ENCODE measurements at regions not wholly inside any gene's neighbourhood (a gene's known extent, or its start where the extent isn't known, plus 50 kb on each side); places are given as distances from the start of the nearest gene placed in this dataset.

GRCh38 chr22:23452231-23453010 lies 127.7 kb downstream of the IGLL1 start:
- H3K4me2 ChIP-seq (ENCODE audit: insufficient read depth in 1 of 2, low read depth in 2 of 2, low read length in 2 of 2): no peak overlapping the region
- no peaks in the 10 kb centered on the region for H4K20me1 ChIP-seq (replicated peaks in 1 of 2; ENCODE audit: control insufficient read depth in 1 of 2, insufficient read depth in 2 of 2, low read length in 2 of 2)
- H3K27ac ChIP-seq (ENCODE audit: low read depth, low read length): no peak overlapping the region
- H4K91ac ChIP-seq (replicated peaks; ENCODE audit: insufficient read length, low read length): no peak overlapping the region
- H2AK5ac ChIP-seq (ENCODE audit: low read depth, low read length): no peak overlapping the region
- H2AFZ ChIP-seq (ENCODE audit: low read length): no peak overlapping the region
- H3K79me2 ChIP-seq (ENCODE audit: control insufficient read depth in 1 of 2, insufficient read depth in 2 of 2, low read length in 2 of 2): no peaks in the 10 kb centered on the region
- no peak overlapping the region for H3K56ac ChIP-seq (replicated peaks; ENCODE audit: insufficient read length, low read depth, low read length)
- no peak overlapping the region for H2BK5ac ChIP-seq (ENCODE audit: low read depth, low read length)
- H3K23me2 ChIP-seq (ENCODE audit: low read depth, low read length): no peaks in the 10 kb centered on the region
- H3K4me3 ChIP-seq (ENCODE audit: extremely low read depth in 1 of 4, insufficient read depth in 2 of 4, low read depth in 3 of 4, low read length in 4 of 4): no peak overlapping the region
- no peak overlapping the region for H3K9ac ChIP-seq (replicated peaks in 1 of 4; ENCODE audit: extremely low read depth in 1 of 4, low read depth in 3 of 4, low read length in 3 of 4)
- H3K4me1 ChIP-seq (replicated peaks in 1 of 4; ENCODE audit: control insufficient read depth in 3 of 4, insufficient read depth in 4 of 4, low read length in 3 of 4): peaks cover 0 to under 1% (median 0%) of the 10 kb centered on the region in 4 experiments; a peak in 1 of 7 replicates
- H3K27me3 ChIP-seq (replicated peaks in 1 of 4; ENCODE audit: control insufficient read depth in 3 of 4, extremely low read depth in 1 of 4, insufficient read depth in 3 of 4, low read length in 3 of 4): no peaks in the 10 kb centered on the region
- no peaks in the 10 kb centered on the region for H3K79me1 ChIP-seq (ENCODE audit: low read depth, low read length)
- H2BK12ac ChIP-seq (ENCODE audit: low read depth, low read length): no peak overlapping the region
- no peak overlapping the region for H2BK15ac ChIP-seq (ENCODE audit: low read length)
- ChIA-PET CTCF (ENCODE audit: partially characterized antibody) (interaction anchor here (1.2 kb wide), 1 partner anchor 139 kb away, joined by 3 read pairs; no protein-coding TSS in a partner anchor), POLR2A (ENCODE audit: partially characterized antibody) (no interaction called here)
- H3K4ac ChIP-seq (replicated peaks; ENCODE audit: insufficient read length, low read depth, low read length): no peak overlapping the region
- H2BK120ac ChIP-seq (replicated peaks; ENCODE audit: low read depth, low read length): no peak overlapping the region
- no peak for FAIRE-seq
- no peaks in the 10 kb centered on the region; a peak in 1 of 4 replicates for H3K9me3 ChIP-seq (ENCODE audit: insufficient read depth in 2 of 2, low read depth in 1 of 2, low read length in 1 of 2)
- H3K18ac ChIP-seq (ENCODE audit: extremely low read depth, low read length): no peak overlapping the region
- no peaks in the 10 kb centered on the region for H3K36me3 ChIP-seq (ENCODE audit: control insufficient read depth in 2 of 4, insufficient read depth in 4 of 4, low read length in 3 of 4)
- H3K14ac ChIP-seq (ENCODE audit: insufficient read length): no peak overlapping the region
- DNase-seq (ENCODE audit: low read depth in 1 of 2, low spot score in 2 of 2): no peak
- 83% methylated on average over 19 of the region's 23 CpGs; no CpG with 5 or more reads in 1 of the 2 experiments for WGBS, 2 experiments (ENCODE audit: extremely low coverage in 1 of 2, insufficient coverage in 1 of 2, insufficient read length in 1 of 2, insufficient replicate concordance in 2 of 2, low coverage in 1 of 2, low lambda C conversion rate in 2 of 2, missing lambda C conversion rate in 1 of 2)
- no peak overlapping the region for H4K5ac ChIP-seq (ENCODE audit: insufficient read length, low read depth, low read length)
- H2BK20ac ChIP-seq (ENCODE audit: low read length): no peak overlapping the region
- H4K8ac ChIP-seq (ENCODE audit: extremely low read depth, insufficient read depth, low read length): no peak overlapping the region
- H3K23ac ChIP-seq (ENCODE audit: insufficient read length): no peak overlapping the region
- TF ChIP-seq TBP (IDR thresholded peaks at IDR 0.05; ENCODE audit: low read depth, low read length) (no peak), HDAC2 (IDR thresholded peaks at IDR 0.05; ENCODE audit: borderline replicate concordance in 1 of 2, low read depth in 2 of 2, low read length in 2 of 2) (no peak), BACH1 (IDR thresholded peaks at IDR 0.05; ENCODE audit: low read length) (no peak), TCF12 (IDR thresholded peaks at IDR 0.05; ENCODE audit: low read depth, low read length) (no peak), POLR2AphosphoS5 (IDR thresholded peaks at IDR 0.05; ENCODE audit: low read depth, low read length) (no peak), KDM4A (IDR thresholded peaks at IDR 0.05; ENCODE audit: low read depth, low read length, severe bottlenecking) (no peak), CTCF (IDR thresholded peaks at IDR 0.05; ENCODE audit: control extremely low read depth in 1 of 3, insufficient read depth in 1 of 3, low read depth in 1 of 3, low read length in 3 of 3) (no peak), EZH2 (IDR thresholded peaks at IDR 0.05; ENCODE audit: low read depth, low read length, severe bottlenecking) (no peak), CBX5 (IDR thresholded peaks at IDR 0.05; ENCODE audit: low read depth, low read length) (no peak), SRF (IDR thresholded peaks at IDR 0.05; ENCODE audit: low read depth, low read length) (no peak), BCL11A (IDR thresholded peaks at IDR 0.05; ENCODE audit: low read depth in 2 of 2, low read length in 2 of 2) (no peak)

All from H1 (cell line).